ENCODE measurements at regions not wholly inside any gene's neighbourhood (a gene's known extent, or its start where the extent isn't known, plus 50 kb on each side); places are given as distances from the start of the nearest gene placed in this dataset.

DNA sequence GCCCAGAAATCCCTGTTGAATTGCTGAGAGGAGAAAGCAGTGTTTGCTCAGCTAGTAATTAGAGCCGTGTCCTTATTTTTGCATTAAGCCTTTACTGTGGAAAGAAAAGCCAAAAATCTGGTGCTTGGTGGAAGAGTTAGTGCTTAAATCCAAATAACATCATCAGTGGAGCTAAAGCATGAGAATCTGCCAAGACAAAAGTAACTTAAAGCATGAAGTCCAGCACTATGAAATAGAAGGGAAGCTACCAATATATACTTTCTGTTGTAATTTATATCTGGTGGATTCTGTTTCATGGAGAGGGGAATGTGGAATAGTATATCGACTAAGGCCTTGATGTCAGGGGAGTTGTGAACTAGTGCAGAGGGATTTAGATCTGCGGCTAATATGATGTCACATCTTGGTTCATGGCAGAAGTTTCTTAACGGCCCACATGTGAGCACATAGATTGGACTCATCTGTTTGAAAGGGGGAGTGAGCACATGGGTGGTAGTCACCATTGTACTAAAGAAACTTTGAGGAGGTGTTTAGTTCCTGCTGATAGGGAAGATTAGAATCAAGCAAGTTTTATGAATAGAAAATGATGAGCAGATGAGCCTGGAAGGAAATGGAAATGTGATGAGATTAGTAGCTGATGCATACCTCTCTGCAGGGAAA, 224.4 kb upstream of the MTNR1B start:
- no peak for TF ChIP-seq CTCF (conservative IDR thresholded peaks at IDR 0.05; ENCODE audit: low read depth in 2 of 2)
- no peak for TF ChIP-seq ZNF462 (CRISPR knock-in tag; IDR thresholded peaks at IDR 0.05)
- no peak for TF ChIP-seq REST (IDR thresholded peaks at IDR 0.05; ENCODE audit: unreplicated experiment)

Measured in GM23338 (cell line).